Midbrain (tissue), 1 donor: ENCODE measurements at regions not wholly inside any gene's neighbourhood (a gene's known extent, or its start where the extent isn't known, plus 50 kb on each side); places are given as distances from the start of the nearest gene placed in this dataset.
"Not testable (repeated sequence)": the region's sequence is repeated elsewhere in the genome, so short reads cannot be mapped to it uniquely, and the experiment has no call there.

Source experiments
- DNase-seq: peaks from one replicate; lab custom pipeline; 2025; lab: John Stamatoyannopoulos, UW

DNA sequence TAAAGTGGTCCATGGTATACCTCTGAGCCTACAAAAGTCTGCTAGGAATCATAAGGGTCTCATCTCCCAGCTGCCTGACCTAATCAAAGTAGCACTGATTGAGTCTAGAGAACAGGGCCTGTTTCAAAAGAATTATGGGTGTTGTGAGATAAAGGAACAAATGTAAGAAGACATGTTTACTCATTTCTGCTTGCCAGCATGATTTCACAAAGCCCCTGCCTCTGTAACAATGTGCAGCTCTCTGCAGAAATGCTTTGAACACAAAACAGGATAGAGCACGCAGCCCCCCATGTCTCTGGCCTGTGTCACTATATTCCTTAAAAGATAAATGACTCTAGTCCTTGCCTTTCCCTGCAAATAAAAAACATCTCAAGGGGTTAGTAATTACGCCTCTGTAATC is 94.7 kb upstream of the IGSF10 start:
- no peak for DNase-seq

DNA sequence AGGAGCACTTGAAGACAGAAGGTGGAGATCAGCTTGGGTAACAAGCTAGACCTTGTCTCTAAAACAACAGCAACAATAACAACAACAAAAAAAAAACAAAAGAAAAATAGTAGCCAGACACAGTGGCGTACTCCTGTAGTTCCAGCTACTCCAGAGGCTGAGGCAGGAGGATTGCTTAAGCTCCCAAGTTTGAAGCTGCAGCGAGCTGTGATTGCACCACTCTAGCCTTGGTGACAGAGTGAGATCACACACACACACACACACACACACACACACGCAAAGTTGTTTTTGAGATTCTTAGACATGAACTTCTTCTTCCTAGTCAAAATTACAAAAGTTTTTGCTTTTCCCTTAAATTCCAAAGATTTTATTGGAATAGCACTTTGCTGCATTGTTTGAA is 93.0 kb upstream of the IGSF10 start:
- DNase-seq: no peak

DNA sequence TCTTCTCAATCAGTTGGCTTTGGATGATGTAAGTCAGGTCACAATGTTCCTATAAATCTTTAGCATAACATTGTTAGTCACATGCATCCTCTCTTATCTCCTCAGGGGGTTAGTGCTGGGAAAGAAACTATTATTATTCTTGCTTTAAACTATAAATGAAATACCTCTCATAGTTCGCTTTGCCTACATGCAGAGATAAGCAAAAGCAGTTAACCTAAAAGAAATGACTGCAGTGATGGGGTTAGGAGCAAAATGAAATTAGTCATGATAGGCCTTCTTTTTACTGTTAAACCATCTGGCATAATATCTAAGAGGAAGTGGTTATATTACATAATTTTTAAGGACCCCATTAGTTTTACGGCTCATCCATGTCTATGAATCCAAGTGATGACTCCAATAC is 91.7 kb upstream of the IGSF10 start:
- no peak for DNase-seq

DNA sequence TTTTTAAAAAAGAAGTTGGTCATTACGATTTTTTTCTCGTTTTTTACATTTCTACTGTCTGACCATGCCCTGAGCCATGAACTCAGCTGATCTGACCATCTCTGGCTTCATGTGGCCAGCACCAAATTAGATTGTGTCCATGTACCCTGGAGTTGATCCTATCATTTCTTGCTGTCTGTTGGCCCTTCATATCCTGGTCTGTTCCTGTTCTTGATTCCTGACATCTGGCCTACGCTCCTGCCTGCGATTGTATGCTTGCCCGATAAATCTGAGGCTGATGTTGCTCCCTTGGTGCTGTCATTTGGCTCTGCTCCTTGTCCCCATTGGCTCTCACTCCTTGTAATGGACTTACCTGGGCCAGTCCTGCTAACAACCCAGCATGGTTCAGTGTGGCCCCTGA is 89.8 kb upstream of the IGSF10 start:
- DNase-seq: no peak

DNA sequence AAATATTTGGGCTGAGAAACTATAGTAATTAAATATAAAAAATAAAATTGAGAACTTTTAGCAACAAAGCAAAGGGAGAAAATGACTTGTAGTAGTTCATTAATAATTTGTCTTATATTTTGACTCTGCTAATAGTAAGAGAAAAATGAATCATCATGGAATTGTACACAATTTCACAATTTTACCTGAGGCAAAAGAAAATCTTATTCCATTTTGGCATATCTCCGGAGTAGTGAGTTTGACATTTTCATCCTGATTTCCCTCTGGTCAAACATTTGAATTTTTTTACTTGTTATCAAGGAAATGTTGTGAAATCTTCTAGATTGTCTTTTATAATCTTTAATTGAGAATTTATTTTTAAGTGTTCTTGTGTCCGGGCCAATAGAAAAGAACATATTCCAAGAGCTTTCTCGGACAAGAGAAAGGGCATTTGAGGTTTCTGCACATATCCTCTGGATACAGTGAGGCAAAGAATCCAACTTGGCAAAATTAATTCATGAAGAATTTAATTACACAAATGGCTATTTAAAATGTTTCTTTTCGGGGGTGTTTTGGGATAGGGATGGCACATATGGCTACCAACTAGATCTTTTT is 89.3 kb upstream of the IGSF10 start:
- DNase-seq: no peak

DNA sequence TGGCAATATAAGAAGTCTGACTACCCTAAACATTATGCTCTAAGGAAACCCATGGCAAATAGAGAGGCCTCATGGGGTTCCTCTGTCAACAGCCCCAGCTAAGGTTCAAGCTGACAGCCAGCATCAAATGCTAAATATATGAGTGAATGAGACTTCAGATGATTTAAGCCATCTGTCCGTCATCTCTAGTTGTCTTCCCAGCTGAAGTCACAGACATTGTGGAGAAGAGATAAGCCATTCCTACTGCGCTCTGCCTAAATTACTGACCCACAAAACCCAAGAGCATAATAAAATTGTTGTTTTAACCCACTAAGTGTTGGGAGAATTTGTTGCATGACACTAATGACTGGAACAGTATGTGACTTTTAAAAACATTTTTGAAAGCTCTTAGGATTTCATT is 87.3 kb upstream of the IGSF10 start:
- DNase-seq: no peak

DNA sequence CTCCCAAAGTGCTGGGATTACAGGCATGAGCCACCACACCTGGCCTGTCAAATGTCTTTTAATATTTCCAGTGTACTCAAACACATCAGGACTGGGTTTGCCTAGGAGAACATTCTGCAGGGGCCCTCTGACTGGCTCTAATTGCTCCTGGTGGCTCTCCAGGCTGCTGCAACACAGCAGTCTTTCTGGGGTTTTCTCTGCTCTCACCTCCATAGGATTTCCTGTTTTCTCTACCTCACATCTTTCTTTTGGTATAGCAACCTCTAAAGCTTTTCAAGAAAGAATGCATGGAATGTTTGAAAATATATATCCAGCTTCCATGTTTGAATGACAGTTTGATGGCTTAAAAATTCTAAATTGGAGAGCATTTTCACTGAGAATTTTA is 83.3 kb upstream of the IGSF10 start:
- DNase-seq: no peak

DNA sequence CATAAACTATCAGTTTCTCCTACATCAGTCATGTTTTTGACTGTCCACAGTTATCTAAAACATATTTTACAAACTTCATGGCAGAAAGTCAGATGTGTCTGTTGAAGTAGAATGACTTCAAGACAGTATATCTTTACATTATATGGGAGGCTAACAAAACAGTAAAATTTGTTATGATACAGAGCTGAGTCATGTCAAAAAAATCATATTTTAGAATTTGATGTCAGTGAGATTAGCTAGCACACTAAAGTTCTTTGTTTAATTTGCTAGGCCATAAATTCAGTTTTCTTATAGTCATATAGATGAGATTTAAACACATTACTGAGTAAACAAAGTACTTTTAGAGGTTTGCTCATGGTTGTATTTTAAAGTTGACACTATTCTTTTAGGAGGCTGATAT is 80.3 kb upstream of the IGSF10 start:
- no peak for DNase-seq

DNA sequence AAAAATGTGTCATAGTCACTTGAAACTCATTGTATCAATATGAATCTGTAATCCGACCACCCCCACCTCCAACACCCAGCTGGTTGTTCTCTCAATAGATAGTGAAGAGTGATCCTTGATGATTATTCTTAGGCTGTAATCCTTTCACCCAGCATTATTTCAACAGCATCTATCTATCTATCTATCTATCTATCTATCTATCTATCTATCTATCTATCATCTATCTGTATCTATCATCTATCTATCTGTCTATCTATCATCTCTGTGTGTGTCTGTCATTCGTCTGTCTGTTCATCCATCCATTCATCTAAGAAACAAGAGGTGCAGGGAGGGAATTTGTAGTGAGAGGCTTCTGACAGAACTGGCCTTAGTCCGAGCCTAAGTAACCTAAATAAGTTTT is 78.7 kb upstream of the IGSF10 start:
- DNase-seq: no peak

DNA sequence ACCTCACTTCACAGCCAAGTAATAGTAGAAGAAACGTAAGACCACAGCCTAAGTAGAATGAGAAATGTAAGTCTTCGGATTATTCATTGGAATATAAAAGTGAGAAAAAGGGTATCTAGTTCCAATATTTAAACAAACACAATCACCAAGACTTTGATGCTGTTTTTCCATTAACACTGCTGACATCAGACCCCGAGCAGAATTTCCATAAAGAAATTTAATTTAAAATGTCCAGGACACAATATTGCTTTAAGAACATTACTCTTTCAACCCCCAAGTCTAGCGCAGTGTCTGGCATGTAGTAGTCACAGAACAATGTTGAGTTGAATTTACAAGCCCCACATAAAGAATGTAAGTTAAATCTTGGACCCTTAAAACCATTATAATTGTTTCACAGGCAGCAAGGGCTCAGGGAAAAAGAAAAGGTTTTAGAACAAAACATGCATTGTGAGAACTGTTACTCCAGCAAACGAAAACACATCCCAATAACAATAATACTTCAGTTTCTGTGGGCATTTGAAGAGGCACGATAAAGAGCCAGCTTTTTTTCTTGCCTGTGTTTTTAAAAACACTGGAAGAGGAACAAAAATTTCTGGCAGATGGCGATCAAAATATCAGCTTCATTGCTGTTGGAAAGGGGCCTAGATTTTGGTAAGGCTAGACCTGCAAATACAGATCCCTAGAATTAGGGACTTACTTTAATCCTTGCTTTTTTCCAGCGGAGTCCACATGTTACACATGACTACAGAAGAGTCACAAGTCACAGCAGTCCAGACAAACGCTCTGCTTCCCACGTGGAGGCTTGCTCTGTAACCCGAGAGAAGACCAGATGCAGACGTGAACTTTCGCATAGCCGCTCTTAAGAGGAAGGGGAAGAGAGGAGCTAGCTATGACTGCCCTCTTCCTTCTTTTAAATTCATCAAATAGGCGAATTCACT is 77.9 kb upstream of the IGSF10 start:
- peak; percentile 40 for DNase-seq

DNA sequence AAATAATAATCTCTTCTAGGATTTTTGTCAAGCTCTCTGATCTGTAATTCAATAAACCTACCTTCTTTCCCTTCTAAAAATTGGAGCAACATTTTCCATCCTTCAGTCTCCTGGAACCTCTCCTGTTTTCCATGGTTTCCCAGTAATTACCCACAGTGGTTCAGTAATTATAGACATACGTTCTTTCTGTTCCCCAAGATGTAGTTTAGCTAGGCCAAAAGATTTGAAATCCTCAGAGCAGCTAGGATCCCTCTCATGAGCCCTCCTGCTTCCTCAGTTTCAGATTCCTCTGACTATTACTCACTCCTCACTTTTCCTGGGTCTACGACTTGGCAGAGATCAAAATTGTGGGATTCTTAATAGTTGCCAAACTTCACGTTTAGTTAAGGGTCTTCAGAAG is 76.9 kb upstream of the IGSF10 start:
- DNase-seq: no peak

DNA sequence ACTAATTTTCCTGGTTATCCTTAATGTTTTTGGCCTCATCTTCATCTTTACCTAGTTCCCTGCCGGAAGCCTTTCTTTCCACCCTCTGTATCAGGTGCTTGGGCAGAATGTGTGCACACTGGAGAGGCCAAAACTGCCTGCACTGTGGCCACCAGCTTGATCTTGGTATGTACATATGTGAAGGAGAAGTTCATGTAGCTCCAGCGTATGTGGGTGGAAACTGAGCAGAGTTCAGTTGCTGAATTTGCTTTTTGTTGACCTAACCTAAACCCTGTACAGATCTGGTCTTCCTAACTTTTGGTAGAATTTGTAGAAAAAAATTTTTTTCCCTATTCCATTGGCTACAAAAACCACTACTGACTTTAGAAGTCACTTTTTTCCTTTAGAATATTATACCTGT is 65.9 kb upstream of the IGSF10 start:
- DNase-seq: no peak

DNA sequence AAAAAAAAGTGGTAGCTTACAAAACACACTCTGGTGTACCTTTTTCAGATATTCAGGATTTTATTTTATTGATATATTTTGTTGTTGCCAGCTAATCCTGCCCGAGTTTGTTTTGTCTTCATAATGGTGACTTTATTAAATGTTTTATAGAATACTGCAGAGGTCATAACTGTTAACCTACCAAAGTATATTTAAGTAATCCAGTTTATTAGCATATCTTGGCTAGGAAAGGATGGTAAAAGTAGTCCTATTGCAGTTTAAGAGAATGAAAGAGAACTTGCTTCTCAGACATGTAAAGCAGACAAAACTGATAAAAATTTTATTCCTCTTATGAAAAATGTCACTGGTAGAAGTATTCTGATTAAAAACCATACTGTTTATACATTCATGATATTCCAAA is 59.2 kb upstream of the IGSF10 start:
- DNase-seq: no peak

DNA sequence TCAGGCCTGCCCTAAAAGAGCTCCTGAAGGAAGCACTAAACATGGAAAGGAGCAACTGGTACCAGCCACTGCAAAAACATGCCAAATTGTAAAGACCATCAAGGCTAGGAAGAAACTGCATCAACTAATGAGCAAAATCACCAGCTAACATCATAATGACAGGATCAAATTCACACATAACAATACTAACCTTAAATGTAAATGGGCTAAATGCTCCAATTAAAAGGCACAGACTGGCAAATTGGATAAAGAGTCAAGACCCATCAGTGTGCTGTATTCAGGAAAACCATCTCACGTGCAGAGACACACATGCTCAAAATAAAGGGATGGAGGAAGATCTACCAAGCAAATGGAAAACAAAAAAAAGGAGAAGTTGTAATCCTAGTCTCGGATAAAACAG is 50.6 kb upstream of the IGSF10 start:
- not testable (repeated sequence) for DNase-seq
